ENCODE measurements at regions not wholly inside any gene's neighbourhood (a gene's known extent, or its start where the extent isn't known, plus 50 kb on each side); places are given as distances from the start of the nearest gene placed in this dataset.
"Not testable (repeated sequence)": the region's sequence is repeated elsewhere in the genome, so short reads cannot be mapped to it uniquely, and the experiment has no call there.

DNA sequence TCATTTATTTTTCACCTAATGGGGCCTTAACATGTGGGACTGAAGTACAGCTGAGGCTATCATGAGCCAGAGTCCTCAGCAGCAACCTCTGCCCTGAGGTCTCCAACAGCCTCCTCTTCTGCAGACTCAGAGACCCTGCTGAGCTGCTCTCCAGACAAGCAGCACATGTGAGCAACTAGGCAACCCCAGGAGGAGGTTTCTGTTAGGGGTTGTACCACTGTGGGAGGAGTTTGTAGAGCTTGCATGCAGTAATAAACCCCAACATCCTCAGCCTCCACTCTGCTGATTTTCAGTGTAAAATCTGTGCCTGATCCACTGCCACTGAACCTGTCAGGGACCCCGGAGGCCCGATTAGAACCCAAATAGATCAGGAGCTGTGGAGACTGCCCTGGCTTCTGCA lies 530.0 kb downstream of the RPIA start:
- not testable (repeated sequence) for DNase-seq (ENCODE audit: low read depth in 2 of 2)

DNA sequence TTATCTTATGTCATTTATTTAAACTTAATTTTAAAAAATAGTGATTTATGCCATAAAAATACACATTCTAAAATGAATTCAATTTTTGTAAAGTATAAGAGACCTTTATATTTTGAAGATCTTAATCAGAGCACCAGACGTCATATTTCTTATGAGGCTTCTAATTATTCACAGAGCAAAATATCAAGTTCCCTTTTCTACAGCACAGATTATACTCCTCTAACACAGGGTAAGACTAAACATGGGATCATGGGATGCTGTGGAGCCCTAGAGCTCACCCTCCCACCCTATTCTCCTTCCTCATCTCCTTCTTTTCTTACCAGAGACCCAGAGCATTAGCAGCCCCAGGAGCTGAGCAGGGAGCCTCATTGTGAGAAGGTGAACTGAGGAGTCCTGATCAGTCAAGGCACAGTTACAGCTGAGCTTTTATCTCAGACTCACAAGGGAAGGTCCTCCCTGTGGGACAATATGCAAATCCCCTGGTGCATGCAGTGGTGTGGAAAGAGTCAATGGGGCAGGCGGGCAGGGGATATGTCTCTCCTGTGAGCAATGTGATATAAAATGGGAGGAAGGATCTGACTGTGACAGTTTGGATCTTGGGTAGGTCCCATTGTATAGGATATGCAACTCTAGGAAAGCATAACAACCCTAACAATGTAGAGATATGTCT lies 530.7 kb downstream of the RPIA start:
- not testable (repeated sequence) for DNase-seq (ENCODE audit: low read depth in 2 of 2)

DNA sequence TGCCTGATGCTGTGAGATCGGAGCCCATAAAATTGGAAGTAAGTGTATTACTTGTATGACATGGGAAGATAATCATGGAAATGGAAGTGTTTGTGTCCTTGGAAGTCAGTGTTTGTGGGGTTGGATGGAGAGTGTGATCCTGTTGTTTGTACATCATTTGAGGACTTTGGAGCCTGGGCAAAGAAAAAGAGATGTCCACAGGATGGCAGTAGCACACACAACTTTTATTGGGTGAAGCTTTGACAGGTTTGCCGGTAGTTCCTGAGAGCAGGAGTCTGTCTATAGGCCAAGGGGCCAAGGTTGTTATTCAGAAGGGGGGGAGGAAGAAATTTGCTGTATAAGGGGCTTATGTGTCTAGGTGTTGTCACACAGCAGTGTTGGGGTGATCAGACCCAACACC lies 533.3 kb downstream of the RPIA start:
- not testable (repeated sequence) for DNase-seq (ENCODE audit: low read depth in 2 of 2)

DNA sequence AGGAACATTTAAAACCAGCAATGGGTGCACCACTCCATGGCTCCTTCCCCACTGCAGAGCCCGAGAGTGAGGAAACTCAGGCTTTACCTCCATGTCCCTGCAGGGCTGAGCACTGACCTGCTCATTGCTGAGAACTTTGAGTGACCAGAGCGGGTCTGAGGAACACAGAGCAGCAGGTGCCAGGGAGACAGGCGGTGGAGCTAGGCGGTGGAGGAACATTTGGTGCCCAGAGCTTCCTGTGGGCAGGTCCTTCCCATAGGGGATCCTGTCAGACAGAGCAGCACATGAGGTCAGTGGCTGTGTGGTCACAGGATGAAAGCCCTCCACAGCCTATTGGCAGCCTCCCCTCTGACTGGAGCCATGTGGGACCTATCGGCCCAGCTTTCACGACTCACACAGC lies 538.5 kb downstream of the RPIA start:
- not testable (repeated sequence) for DNase-seq (ENCODE audit: low read depth in 2 of 2)

DNA sequence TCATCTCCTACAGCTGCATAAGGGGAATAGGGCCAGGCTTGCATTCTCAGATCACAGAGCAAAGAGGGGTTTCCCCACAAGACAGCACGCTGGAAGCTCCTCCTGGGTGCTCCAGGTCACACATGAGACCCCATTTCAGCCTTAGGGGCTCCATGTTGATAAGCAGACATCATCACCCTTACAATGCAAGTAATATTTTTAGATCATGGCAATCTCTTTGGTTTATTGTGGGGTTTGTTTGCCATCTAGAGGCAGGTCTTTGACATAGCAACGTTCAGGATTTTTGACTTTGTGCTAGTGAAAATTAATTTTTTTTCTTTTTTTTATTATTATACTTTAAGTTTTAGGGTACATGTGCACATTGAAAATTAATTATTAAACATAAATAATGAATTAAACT lies 539.8 kb downstream of the RPIA start:
- not testable (repeated sequence) for DNase-seq (ENCODE audit: low read depth in 2 of 2)

DNA sequence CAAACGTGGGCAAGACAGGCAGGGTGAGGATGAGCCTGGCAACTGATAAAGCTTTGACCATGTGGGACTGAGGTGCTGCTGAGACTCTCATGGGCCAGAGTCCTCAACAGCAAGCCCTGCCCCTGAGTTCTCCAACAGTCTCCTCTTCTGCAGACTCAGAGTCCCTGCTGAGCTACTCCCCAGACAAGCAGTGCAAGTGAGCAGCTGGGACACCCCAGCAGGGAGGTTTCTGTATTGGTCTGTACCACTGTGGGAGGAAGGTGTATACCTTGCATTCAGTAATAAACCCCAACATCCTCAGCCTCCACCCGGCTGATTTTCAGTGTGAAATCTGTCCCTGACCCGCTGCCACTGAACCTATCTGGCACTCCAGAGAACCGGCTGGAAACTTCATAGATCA lies 542.5 kb downstream of the RPIA start:
- DNase-seq (ENCODE audit: low read depth in 2 of 2), result not testable (repeated sequence)

DNA sequence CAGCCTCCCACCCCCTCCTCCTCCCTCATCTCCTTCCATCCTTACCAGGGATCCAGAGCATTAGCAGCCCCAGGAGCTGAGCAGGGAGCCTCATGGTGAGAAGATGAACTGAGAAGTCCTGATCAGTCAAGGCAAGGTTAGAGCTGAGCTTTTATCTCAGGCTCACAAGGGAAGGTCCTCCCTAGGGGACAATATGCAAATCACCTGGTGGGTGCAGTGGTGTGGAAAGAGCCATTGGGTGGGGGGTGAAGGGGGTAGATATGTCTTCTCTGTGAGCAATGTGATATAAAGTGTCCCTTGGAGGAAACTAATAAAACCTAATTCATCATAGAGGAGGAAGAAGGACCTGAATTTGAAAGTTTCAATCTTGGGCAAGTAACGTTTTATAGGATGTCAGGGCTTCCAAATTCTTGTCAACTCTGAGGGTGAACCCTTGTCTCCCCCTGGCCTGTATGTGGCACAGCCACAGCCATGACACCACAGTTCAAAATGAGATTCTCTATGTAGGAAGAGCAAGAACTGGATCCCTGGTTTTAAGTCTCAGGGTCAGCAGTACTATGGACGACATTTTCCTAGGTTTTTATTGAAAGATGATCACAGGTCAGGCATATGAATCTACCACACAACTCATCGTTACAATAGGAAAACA lies 543.5 kb downstream of the RPIA start:
- not testable (repeated sequence) for DNase-seq (ENCODE audit: low read depth in 2 of 2)

DNA sequence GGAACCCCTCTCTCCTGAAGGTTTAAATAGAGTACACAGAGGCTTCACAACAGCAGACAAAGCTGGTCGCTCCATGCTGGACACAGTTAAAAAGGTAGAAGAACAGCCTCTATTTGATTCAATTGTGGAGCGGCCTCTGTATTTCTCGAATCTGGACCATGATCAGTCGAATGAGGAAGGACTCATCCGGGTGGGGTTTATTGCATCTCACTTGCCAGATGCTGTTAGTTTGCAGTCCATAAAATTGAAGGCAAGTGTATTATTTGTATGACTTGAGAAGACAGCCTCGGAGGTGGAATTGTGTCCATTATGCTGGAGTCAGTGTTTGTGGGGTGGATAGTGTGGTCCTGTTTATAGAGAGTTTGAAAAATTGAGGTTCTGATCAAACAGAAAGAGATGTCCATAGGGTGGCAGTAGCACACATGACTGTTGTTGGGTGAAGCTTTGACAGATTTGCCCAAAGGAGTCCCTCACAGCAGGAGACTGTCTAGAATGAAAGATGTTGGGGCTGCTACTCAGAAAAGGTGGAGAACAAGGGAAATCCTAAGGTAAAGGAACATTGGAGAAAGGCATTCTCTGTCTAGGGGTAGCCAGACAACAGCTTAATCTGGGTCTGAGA lies 545.5 kb downstream of the RPIA start:
- DNase-seq (ENCODE audit: low read depth in 2 of 2), result not testable (repeated sequence)

DNA sequence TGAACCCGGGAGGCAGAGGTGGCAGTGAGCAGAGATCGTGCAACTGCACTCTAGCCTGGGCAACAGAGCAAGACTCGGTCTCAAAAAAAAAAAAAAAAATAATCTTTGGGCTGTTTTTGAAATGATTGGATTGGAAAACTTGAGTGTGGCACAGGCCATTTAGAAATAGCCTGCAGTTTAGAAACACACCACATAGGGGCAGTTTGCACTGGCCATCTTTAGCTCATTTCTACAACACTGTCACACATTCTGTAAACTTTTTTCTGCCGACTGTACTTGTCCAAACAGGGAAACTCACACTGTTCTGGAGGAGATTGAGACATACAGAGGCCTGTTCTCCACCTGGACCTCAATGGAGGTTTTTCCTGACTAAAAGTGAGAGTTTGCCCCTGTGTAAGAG lies 546.3 kb downstream of the RPIA start:
- DNase-seq (ENCODE audit: low read depth in 2 of 2), result not testable (repeated sequence)

DNA sequence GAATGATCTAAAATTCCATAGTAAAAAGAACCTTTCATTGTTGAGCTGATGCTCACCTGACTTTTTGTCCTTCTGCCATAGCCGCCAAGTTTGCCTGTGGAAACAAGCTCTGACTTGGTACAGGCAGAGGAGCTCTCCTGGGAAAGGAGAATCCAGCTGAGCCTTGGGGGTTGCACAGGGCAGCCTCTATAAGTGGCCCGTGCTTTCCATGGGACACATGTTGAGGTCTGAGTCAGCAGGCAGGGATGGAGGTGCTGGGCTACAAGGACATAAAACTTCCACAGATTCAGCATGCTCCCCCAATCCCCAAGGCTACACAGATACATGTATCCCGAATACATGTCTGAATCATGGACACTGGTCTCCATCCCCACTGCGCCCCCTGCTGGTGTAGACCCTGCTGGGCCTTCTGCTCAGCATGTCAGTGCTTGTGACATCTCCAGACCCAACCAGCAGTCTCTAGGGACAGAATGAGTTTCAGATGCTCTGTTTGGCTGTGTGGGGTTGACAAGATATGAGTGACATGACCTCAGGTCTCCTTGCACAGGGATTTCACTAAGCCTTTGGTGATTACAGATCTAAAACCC lies 551.7 kb downstream of the RPIA start:
- not testable (repeated sequence) for DNase-seq (ENCODE audit: low read depth in 2 of 2)

DNA sequence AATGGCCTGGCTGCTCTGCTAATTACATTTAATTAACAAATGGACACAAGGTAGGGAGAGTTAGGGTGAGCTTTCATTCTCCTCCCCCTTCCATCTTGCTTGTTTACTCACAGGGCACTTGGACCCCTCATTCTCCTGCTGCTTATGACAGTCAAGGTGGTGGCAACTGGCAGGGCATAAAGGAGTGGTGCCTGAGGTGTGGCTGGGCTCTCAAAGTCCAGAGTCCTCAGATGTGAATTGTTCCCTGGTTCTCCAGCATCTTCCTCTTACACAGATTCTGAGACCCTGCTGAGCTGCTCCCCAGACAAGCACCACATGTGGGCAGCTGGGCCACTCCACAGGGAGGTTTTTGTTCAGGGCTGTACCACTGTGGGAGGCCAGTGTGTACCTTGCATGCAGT lies 552.9 kb downstream of the RPIA start:
- DNase-seq (ENCODE audit: low read depth in 2 of 2), result not testable (repeated sequence)

DNA sequence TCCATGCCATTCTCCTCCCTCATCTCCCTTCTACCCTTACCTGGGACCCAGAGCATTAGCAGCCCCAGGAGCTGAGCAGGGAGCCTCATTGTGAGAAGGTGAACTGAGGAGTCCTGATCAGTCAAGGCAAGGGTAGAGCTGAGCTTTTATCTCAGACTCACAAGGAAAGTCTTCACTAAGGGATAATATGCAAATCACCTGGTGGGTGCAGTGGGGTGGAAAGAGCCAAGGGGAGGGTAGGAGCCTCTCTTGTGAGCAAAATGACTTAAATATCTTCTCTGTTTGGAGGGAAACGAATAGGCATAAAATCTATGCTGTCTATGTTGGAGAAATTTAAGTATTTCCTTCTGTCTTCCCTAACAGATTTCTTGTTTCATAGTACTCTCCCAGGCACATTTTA lies 554.0 kb downstream of the RPIA start:
- DNase-seq (ENCODE audit: low read depth in 2 of 2), result not testable (repeated sequence)

DNA sequence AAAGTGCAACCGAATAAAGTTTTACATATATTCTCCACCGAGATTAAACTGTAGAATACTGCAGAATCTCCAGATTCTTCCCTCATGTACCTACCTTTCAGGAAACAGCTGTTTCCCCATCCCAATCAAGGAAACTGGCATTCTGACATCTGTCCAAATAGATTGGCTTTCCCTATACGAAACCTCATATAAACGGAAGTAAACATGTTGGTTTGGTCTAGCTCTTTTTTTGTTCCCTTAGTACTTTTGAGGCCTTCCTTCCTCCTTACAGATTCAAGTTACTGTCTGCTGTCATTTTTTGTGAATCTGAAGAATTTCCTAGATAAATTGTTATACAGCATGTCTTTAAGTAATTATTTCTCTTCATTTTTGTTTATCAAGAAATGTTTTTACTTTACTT lies 554.6 kb downstream of the RPIA start:
- DNase-seq (ENCODE audit: low read depth in 2 of 2), result not testable (repeated sequence)

DNA sequence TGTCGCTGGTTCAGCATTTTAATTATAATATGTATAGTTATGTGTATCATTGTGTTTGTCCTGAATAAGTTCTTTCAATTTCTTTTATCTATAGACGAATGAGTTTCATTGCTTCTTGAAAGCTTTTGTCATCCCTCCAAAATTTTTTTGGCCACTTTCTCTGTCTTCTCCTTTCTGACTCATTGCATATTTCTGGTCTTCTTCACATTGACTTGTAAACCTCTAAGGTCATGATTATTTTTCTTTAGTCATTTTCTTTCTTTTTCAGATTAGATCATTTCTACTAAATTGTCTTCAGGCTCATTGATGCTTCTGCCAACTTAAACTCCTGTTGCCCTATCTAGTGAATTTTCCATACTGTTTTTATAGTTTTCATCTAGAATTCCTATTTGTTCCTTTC lies 555.1 kb downstream of the RPIA start:
- not testable (repeated sequence) for DNase-seq (ENCODE audit: low read depth in 2 of 2)

DNA sequence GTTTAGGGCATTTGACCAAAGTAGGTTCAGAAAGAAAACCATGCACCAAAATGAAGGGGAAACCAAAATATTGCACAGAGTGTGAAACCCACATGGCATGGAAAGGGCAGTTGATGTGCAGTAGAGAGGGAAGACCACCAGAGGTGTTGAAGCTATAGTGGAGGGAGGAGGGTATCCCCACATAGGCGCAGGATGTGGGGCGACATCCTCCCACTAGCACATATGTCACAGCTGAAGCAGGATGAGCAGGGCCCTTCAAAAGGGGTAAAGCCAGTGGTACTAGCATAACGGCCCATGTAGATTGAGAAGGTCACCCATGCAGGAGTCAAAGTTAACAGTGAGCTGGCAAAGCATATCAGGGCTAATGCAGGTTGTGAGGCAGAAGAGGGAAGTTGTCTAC lies 563.5 kb downstream of the RPIA start:
- not testable (repeated sequence) for DNase-seq (ENCODE audit: low read depth in 2 of 2)

DNA sequence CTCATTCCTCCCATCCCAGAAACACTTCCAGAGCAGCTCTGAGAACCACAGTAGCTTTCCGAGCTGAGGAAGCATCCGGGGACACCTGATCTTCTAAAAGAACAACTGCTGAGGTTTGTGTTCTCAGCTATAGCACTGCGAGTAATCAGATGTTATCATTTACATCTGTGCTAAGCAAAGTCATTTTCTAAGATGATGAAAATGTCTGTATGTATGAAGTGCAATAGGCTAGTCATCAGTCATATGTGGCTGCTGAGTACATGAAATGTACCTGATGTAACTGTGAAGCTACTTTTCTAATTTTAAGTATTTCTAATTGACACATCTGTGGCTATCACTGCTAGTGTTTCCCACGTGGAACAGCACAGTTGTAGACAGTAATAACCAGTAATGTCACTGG lies 582.0 kb downstream of the RPIA start:
- not testable (repeated sequence) for DNase-seq (ENCODE audit: low read depth in 2 of 2)

DNA sequence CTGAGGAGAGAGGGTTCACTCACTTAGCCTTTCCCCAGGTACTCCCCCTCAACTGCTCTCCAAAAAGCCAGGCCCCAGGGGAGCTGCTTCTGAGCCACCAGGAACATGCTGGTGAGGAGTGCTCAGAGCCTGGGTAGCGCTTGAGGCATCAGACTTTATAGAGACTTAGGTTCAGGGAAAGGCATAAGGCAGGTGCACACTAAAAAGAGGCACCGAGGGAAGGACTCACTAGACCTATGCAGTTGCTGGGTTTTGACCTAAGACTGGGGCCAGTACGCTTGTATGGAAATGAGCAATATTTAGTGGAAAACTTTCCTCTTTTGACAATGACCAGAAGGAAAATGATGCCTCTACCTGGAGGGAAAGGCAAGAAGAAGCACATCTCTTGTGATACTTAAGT lies 589.1 kb downstream of the RPIA start:
- not testable (repeated sequence) for DNase-seq (ENCODE audit: low read depth in 2 of 2)

DNA sequence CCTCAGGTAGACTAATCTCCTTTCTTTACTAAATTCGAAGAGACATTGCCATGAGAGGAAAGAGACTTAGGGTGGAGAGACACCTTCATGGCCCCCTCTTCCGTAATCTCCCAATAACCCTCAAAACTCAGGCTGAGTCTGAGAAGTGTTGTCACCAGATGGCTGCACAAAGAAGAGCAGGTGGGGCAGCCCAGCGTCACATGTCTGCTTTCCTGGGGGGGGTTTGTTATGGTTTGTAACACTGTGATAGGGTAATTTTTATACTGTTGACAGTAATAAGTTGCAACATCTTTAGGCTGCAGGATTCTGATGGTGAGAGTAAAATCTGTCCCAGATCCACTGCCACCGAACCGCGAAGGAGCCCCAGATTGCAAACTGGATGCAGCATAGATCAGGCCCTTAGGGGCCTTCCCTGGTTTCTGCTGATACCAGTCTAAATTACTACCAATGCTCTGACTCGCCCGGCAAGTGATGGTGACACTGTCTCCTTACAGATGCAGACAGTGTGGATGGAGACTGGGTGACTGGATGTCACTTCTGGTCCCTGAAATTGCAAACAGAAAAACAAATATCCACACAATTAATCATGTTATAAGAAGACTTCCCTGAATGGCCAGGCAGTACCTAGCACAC lies 595.1 kb downstream of the RPIA start:
- DNase-seq (ENCODE audit: low read depth in 2 of 2), result not testable (repeated sequence)

DNA sequence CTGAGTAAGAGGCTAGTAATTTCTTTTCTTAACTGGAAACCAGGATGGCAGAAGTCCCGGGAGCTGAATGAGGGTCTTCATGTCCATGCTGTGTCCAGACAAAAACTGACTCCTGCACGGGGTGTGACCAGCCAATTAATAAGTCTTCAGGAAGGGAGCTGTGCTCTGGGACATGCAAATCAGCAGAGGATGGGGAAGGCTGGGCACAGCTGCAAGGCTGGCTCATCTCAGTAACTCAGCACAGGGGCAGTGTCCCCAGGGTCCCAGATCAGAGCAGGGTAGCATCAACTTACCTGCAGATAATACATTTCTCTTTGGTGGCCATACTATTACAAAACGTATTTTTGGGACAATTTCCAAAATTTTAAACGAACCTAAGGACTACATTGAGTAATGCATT lies 595.6 kb downstream of the RPIA start:
- not testable (repeated sequence) for DNase-seq (ENCODE audit: low read depth in 2 of 2)

DNA sequence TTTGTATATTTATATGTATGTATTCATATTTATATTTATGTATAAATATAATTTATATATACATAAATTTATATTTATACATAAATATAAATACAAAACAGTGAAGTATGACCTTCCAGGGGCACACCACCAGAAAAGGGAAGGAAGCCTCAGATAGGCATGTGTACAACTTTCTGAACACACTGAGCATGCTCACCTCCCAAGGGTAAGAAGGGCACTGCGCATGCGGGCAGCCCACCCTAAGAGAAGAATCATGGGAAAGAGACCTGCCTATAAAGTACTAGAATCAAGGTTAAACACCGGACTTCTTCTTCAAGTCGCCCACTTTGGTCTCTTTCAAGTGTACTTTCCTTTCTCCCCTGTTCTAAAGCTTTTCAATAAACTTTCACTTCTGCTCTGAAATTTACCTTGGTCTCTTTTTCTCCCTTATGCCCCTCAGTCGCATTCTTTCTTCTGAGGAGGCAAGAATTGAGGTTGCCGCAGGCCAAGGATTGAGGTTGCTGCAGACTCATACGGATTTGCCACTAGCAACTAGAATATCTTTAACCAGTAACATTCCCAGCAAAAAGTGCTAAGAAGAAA lies 600.3 kb downstream of the RPIA start:
- not testable (repeated sequence) for DNase-seq (ENCODE audit: low read depth in 2 of 2)

DNA sequence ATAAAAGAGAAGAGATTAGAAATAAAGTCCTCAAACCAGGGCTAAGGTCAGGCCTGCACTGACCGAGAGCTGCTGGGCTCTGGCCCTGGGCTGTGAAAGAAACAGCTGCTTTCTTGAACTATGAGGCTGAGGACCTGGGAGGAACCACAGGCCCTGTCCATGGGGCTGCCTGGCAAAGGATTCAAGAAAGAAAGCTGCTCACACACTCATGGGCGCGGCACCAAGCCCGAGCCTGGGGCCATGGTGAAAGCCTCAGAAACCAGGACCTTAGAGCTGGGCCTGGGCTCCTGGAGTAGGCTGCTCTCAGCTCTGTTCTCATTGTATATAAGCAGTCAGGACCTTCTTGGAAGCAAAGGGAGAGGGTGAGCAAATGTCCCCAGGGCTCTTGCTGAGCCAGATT lies 601.9 kb downstream of the RPIA start:
- DNase-seq (ENCODE audit: low read depth in 2 of 2), result not testable (repeated sequence)

DNA sequence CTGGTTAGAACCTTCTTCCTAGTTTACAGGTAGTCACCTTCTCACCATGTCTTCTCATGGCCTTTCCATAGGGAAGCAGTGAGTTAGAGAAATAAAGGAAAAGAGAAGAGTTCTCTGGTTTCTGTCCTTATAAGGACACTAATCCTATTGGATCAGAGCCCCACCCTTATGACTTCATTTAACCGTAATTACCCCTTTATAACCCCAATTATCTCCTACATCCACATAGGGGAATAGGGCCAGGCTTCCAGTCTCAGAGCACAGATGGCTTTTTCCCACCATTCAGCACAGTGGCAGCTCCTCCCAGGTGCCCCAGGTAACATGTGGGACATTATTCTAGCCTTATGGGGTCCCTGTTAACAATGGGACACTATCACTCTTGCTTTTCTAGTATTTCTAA lies 602.9 kb downstream of the RPIA start:
- not testable (repeated sequence) for DNase-seq (ENCODE audit: low read depth in 2 of 2)
